Activated CD4-positive, alpha-beta T cell treated with anti-CD3 and anti-CD28 coated beads for 36 hours (primary cell): ENCODE measurements at regions not wholly inside any gene's neighbourhood (a gene's known extent, or its start where the extent isn't known, plus 50 kb on each side); places are given as distances from the start of the nearest gene placed in this dataset.

Source experiments
- ATAC-seq: fragments of 200-7000 bp; cut with Tn5 transposase; one replicate; pipeline ENCODE4 v1.10.0; 2021; ENCODE audit warnings: mild to moderate bottlenecking, moderate library complexity
- CTCF ChIA-PET: fragments of 350-600 bp; sonication (Branson Sonifier 250); formaldehyde crosslinking; loops from one replicate; lab custom pipeline; 2021; ENCODE audit warnings: antibody characterized with exemption; lab: Charles Lee
- POLR2A ChIA-PET: fragments of 350-600 bp; sonication (Branson Sonifier 250); formaldehyde crosslinking; loops from one replicate; lab custom pipeline; 2021; ENCODE audit warnings: antibody characterized with exemption, inconsistent platforms; lab: Charles Lee
- DNase-seq: peaks from one replicate; pipeline ENCODE4 v3.0.0-alpha.2; 2020
- H3K27ac Mint-ChIP-seq: one replicate; pipeline ENCODE4 v1.8.0; 2021; ENCODE audit warnings: mixed read lengths
- H3K27me3 Mint-ChIP-seq: one replicate; pipeline ENCODE4 v1.8.0; 2021; ENCODE audit warnings: mixed read lengths
- H3K36me3 Mint-ChIP-seq: one replicate; pipeline ENCODE4 v1.8.0; 2021; ENCODE audit warnings: low read depth, mixed read lengths
- H3K4me1 Mint-ChIP-seq: one replicate; pipeline ENCODE4 v1.8.0; 2021; ENCODE audit warnings: mixed read lengths
- H3K4me3 Mint-ChIP-seq: one replicate; pipeline ENCODE4 v1.8.0; 2021; ENCODE audit warnings: mild to moderate bottlenecking, moderate library complexity, mixed read lengths
- H3K9me3 Mint-ChIP-seq: one replicate; pipeline ENCODE4 v1.8.0; 2021; ENCODE audit warnings: low read depth, mixed read lengths
- intact Hi-C, 2 experiments: fragments of 100-400 bp; cut with DNase I in 1 of 2; cut with micrococcal nuclease in 1 of 2; formaldehyde crosslinking; loops; one replicate each; pipeline versions ENCODE4 v1.14.2 to v1.15.1; 2022 to 2024; cut with DNase I, micrococcal nuclease

- ChIA-PET CTCF (no interaction called here), POLR2A (interaction anchor here (2.1 kb wide), 1 partner anchor 53 kb away, joined by 5 read pairs; the partner anchor contains the start of gene RUFY1)
- DNase-seq (no peak), ATAC-seq (no peak)
- intact Hi-C loops, result loop anchor here in 1 of 2 experiments (5.0 to 10.0 kb wide), 2 partner anchors 213 to 540 kb away; no protein-coding TSS in a partner anchor
- H3K36me3 Mint-ChIP-seq, result no peaks in the 10 kb centered on the region
- H3K27me3 Mint-ChIP-seq, result peaks cover 3% of the 10 kb centered on the region
- no peak overlapping the region for H3K4me3 Mint-ChIP-seq
- H3K4me1 Mint-ChIP-seq, result no peaks in the 10 kb centered on the region
- H3K27ac Mint-ChIP-seq, result no peak overlapping the region
- H3K9me3 Mint-ChIP-seq, result no peaks in the 10 kb centered on the region
Measured at GRCh38 chr5:179497636-179498340, 52.6 kb upstream of the RUFY1 start.

- no peak overlapping the region for H3K27ac Mint-ChIP-seq
- no peak for ATAC-seq
- ChIA-PET POLR2A (interaction anchor here (2.1 kb wide), 1 partner anchor 55 kb away, joined by 5 read pairs; the partner anchor contains the start of gene RUFY1), CTCF (no interaction called here)
- H3K9me3 Mint-ChIP-seq, result no peaks in the 10 kb centered on the region
- H3K36me3 Mint-ChIP-seq, result no peaks in the 10 kb centered on the region
- DNase-seq, result no peak
- H3K4me1 Mint-ChIP-seq, result no peaks in the 10 kb centered on the region
- no peak overlapping the region for H3K4me3 Mint-ChIP-seq
- intact Hi-C loops, result loop anchor here in 1 of 2 experiments (5.0 to 10.0 kb wide), 2 partner anchors 211 to 539 kb away; no protein-coding TSS in a partner anchor
- peaks cover 4% of the 10 kb centered on the region for H3K27me3 Mint-ChIP-seq
Measured at GRCh38 chr5:179495906-179496455, 54.4 kb upstream of the RUFY1 start.

- no peaks in the 10 kb centered on the region for H3K4me1 Mint-ChIP-seq
- no peak overlapping the region for H3K27ac Mint-ChIP-seq
- ChIA-PET CTCF (interaction anchor here (1.2 to 2.6 kb wide), 3 partner anchors 13 to 327 kb away, joined by 5 to 17 read pairs (median 7); no protein-coding TSS in a partner anchor), POLR2A (no interaction called here)
- peaks cover 4% of the 10 kb centered on the region for H3K27me3 Mint-ChIP-seq
- no peaks in the 10 kb centered on the region for H3K9me3 Mint-ChIP-seq
- DNase-seq (no peak), ATAC-seq (no peak)
- no peaks in the 10 kb centered on the region for H3K36me3 Mint-ChIP-seq
- no peak overlapping the region for H3K4me3 Mint-ChIP-seq
- intact Hi-C loops, result loop anchor here (1.0 to 10.0 kb wide), 6 partner anchors 210 to 1213 kb away; partner anchors contain the start of gene ZNF354A (in 1 of the 2)
Measured at GRCh38 chr5:179494774-179495526, 55.4 kb upstream of the RUFY1 start.

GRCh38 chr5:179488975-179489374 lies 61.4 kb upstream of the RUFY1 start:
- POLR2A ChIA-PET, result no interaction called here
- no peak for ATAC-seq
- intact Hi-C loops, result no loop called here
- H3K27ac Mint-ChIP-seq, result no peak overlapping the region
- H3K9me3 Mint-ChIP-seq, result no peaks in the 10 kb centered on the region
- no peaks in the 10 kb centered on the region for H3K4me1 Mint-ChIP-seq
- CTCF ChIA-PET, result no interaction called here
- no peaks in the 10 kb centered on the region for H3K36me3 Mint-ChIP-seq
- H3K4me3 Mint-ChIP-seq, result no peak overlapping the region
- no peak for DNase-seq
- H3K27me3 Mint-ChIP-seq, result peaks cover 2% of the 10 kb centered on the region

- Mint-ChIP-seq H3K4me3 (no peak overlapping the region), H3K36me3 (no peaks in the 10 kb centered on the region), H3K9me3 (no peaks in the 10 kb centered on the region), H3K27me3 (peaks cover 2% of the 10 kb centered on the region), H3K4me1 (no peaks in the 10 kb centered on the region), H3K27ac (no peak overlapping the region)
- ATAC-seq (no peak), DNase-seq (no peak)
- POLR2A ChIA-PET, result no interaction called here
- CTCF ChIA-PET, result no interaction called here
- intact Hi-C loops, result no loop called here
Measured at GRCh38 chr5:179488491-179488890, 61.9 kb upstream of the RUFY1 start.

GRCh38 chr5:179487145-179487544 lies 63.2 kb upstream of the RUFY1 start:
- CTCF ChIA-PET, result no interaction called here
- Mint-ChIP-seq H3K9me3 (no peaks in the 10 kb centered on the region), H3K36me3 (no peaks in the 10 kb centered on the region), H3K4me1 (no peaks in the 10 kb centered on the region), H3K27me3 (peaks cover 2% of the 10 kb centered on the region), H3K4me3 (no peak overlapping the region), H3K27ac (no peak overlapping the region)
- POLR2A ChIA-PET, result no interaction called here
- intact Hi-C loops, result no loop called here
- no peak for ATAC-seq
- no peak for DNase-seq

- POLR2A ChIA-PET, result no interaction called here
- Mint-ChIP-seq H3K27ac (no peak overlapping the region), H3K27me3 (peaks cover 2% of the 10 kb centered on the region), H3K36me3 (no peaks in the 10 kb centered on the region), H3K4me1 (no peaks in the 10 kb centered on the region), H3K9me3 (no peaks in the 10 kb centered on the region), H3K4me3 (no peak overlapping the region)
- DNase-seq (no peak), ATAC-seq (no peak)
- CTCF ChIA-PET, result no interaction called here
- intact Hi-C loops, result no loop called here
Measured at GRCh38 chr5:179486596-179487051, 63.7 kb upstream of the RUFY1 start.

- Mint-ChIP-seq H3K4me3 (no peak overlapping the region), H3K4me1 (no peaks in the 10 kb centered on the region), H3K9me3 (no peaks in the 10 kb centered on the region), H3K27me3 (no peaks in the 10 kb centered on the region), H3K27ac (no peak overlapping the region), H3K36me3 (no peaks in the 10 kb centered on the region)
- no peak for DNase-seq
- ChIA-PET CTCF (no interaction called here), POLR2A (no interaction called here)
- intact Hi-C loops, result no loop called here
- ATAC-seq, result no peak
Measured at GRCh38 chr5:179485845-179486575, 64.3 kb upstream of the RUFY1 start.

GRCh38 chr5:179484761-179485160 lies 65.6 kb upstream of the RUFY1 start:
- no peaks in the 10 kb centered on the region for H3K27me3 Mint-ChIP-seq
- H3K4me3 Mint-ChIP-seq, result no peak overlapping the region
- intact Hi-C loops, result no loop called here
- DNase-seq, result no peak
- no peaks in the 10 kb centered on the region for H3K9me3 Mint-ChIP-seq
- H3K36me3 Mint-ChIP-seq, result no peaks in the 10 kb centered on the region
- ATAC-seq, result no peak
- H3K4me1 Mint-ChIP-seq, result no peaks in the 10 kb centered on the region
- no peak overlapping the region for H3K27ac Mint-ChIP-seq
- ChIA-PET POLR2A (no interaction called here), CTCF (no interaction called here)

- no peak for ATAC-seq
- Mint-ChIP-seq H3K27me3 (no peaks in the 10 kb centered on the region), H3K27ac (no peak overlapping the region)
Measured at GRCh38 chr5:179484201-179484600, 66.2 kb upstream of the RUFY1 start.

GRCh38 chr5:179478624-179479023 lies 71.7 kb upstream of the RUFY1 start:
- H3K9me3 Mint-ChIP-seq, result no peaks in the 10 kb centered on the region
- DNase-seq, result no peak
- no peaks in the 10 kb centered on the region for H3K4me1 Mint-ChIP-seq
- H3K4me3 Mint-ChIP-seq, result no peak overlapping the region
- ATAC-seq, result no peak
- H3K27me3 Mint-ChIP-seq, result peaks cover 12% of the 10 kb centered on the region
- no peaks in the 10 kb centered on the region for H3K36me3 Mint-ChIP-seq
- intact Hi-C loops, result no loop called here
- ChIA-PET CTCF (interaction anchor here (0.7 kb wide), 1 partner anchor 15 kb away, joined by 3 read pairs; no protein-coding TSS in a partner anchor), POLR2A (no interaction called here)
- no peak overlapping the region for H3K27ac Mint-ChIP-seq

More at GRCh38 chr5:179484201-179484600, 66.2 kb upstream of the RUFY1 start:
- no peaks in the 10 kb centered on the region for H3K36me3 Mint-ChIP-seq
- intact Hi-C loops, result no loop called here
- H3K9me3 Mint-ChIP-seq, result no peaks in the 10 kb centered on the region
- POLR2A ChIA-PET, result no interaction called here
- H3K4me3 Mint-ChIP-seq, result no peak overlapping the region
- CTCF ChIA-PET, result no interaction called here
- H3K4me1 Mint-ChIP-seq, result no peaks in the 10 kb centered on the region
- no peak for DNase-seq
